NCI-H2227 (cell line): ENCODE measurements at regions not wholly inside any gene's neighbourhood (a gene's known extent, or its start where the extent isn't known, plus 50 kb on each side); places are given as distances from the start of the nearest gene placed in this dataset.
A peak's percentile ranks its signal among the peaks of the same experiment; 100 is the strongest.
"Not testable (repeated sequence)": the region's sequence is repeated elsewhere in the genome, so short reads cannot be mapped to it uniquely, and the experiment has no call there.

Source experiments
- DNase-seq: peaks from one replicate; lab custom pipeline; 2025; ENCODE audit not compliant: unreplicated experiment; lab: John Stamatoyannopoulos, UW

DNA sequence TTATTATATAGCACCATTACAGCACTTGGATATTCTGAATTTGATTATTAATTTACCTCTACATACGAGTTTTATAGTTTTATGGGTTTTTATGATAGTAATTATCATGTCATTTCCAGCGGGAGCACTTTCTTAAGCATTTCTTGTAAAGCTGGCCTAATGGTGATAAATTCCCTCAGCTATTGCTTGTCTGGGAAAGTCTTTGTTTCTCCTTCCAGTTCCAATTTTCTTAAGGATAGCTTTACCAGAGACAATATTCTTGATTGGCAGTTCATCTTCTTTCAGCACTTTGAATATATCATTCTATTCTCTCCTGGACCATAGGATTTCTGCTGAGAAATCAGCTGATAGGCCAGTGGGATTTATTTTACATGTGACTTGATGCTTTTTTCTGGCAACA lies 505.4 kb downstream of the TMEM232 start:
- DNase-seq, result no peak

DNA sequence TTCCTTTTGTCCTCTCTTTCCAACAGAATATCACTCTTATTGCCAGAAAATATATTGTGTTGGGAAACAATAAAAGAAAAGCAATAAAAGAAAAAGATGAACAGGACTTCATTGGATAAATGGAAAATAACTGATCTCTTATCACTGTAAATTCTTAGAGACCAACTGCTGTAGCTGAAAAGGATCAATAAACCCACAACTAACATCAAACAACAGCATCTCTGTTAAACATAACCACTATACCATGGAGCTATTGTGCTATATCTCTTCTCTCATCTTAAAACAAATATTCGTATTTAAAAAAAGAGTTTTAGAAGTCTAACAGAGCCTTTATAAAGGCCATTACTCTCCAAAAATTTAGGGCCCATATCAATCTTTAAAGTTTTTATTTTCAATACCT lies 502.4 kb downstream of the TMEM232 start:
- DNase-seq, result no peak

DNA sequence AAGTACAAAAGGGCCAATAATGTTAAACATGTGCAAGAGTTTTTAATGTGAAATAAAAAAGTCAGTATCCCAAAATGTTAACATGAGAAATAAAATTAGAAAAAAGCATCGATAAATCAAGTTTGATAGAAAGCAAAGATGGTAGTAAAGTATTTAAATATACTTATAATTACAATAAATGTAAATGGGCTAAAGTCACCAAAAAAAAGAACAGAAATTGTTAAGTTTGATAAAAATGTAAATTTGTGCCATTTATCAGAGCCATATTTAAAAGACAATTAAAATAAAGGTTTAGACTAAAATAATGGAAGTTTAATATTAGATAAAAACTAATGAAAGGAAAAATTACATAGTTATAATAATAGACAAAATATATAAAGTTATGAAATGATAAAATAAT lies 500.5 kb downstream of the TMEM232 start:
- DNase-seq, result no peak

DNA sequence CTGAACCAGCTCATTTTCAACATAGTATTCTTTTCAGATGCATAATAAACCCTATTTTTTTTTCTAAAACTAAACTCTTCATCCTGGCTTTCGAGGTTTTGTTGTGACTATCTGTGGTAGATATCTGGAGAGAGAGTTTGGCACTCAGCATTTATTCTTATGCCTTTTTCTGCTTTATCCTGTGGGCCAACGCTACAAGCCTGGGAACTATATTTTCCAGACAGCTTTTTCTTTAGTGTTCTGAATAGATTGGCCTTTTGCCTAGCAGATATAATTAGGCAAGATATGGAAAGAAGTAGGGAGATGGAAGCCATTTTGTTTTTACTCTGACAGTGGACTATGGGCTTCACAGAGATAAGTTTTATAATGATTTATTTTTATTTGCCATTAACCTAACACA lies 486.7 kb downstream of the TMEM232 start:
- DNase-seq, result no peak

DNA sequence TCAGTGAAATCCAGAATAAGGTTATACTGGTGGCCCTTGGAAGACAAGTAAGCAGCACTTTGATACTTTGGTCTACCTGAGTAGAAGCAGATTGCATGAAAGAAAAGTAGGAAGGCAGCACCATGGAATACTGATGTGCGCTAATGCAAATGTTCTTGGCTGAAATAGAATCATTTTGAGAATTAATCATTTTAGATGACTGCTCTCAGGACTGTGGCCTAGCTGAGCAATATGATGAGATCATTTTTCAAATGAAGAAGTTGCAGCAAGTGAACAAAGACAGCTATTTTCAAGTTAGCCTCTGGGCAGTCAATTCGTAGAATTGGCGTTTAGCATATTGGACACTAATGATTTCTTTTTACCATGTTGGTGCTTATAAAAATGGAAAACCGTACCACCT lies 483.5 kb downstream of the TMEM232 start:
- no peak for DNase-seq

DNA sequence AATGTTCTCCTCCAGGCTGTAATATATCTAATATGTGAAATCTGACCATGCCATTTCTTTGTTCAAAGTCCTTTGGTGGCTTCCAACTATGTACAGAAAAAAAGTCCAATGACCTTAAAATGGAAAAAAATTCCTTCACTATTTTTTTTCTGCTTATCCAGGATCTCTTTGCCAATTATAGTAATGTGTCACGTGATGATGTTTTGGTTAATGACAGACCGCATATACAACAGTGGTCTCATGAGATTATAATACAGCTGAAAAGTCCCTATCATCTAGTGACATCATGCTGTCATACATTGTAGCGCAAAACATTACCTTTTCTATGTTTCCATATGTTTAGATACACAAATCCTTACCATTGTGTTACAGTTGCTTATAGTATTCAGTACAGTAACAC lies 477.6 kb downstream of the TMEM232 start:
- DNase-seq, result no peak

DNA sequence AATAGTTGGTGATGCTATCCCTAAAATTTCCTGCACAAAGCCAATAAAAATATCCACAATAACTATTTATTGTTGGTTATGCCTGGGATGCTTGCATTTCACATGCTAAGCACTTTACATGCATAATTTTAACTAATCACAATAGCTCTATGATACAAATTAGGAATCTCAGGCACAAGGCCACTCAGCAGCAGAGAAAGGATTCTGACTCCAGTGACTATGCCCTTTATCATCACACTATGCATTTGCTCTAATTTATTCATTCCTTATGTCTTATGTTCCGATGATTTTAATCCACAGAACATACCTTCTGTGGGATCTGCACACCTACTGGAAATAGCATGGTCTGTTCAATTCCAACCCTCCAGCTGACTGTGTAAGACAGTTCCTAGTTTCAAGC lies 476.1 kb downstream of the TMEM232 start:
- DNase-seq, result no peak

DNA sequence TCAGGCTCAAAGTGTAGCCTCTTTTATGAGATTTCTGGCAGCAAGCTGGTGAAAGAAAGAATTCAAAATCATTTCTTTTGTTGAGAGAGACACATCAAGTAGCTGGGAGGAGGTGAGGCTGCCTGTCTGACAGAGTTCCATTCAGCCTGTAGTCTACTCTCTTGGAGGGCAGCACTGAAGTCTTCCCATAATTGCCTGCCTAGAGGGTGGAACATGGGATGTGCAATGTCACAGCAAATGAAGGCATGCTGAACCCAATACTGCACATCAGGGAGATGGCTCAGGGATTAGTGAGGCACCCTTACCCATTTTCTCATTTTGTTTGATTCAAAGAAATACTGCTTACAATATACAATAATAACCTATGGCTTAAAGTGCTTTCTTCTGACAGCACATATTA lies 475.7 kb downstream of the TMEM232 start:
- no peak for DNase-seq

DNA sequence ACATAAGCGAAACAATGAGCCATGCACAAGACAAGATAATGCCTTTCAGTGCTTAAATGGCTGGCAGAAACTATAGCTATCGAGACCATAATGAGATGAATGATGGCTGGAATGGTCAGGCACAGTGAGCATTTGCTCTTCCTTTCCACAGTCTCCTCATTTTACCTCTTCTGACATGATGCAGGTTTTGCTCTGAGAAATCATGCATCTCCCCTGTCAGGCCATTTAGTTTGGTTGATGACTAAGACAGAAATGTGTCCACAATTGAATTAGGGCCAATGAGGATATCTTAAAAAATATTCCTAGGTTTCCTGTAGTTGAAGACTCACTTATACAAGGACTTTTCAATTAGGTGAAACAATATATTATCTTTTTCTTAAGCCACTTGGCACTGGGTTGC lies 475.1 kb downstream of the TMEM232 start:
- no peak for DNase-seq

DNA sequence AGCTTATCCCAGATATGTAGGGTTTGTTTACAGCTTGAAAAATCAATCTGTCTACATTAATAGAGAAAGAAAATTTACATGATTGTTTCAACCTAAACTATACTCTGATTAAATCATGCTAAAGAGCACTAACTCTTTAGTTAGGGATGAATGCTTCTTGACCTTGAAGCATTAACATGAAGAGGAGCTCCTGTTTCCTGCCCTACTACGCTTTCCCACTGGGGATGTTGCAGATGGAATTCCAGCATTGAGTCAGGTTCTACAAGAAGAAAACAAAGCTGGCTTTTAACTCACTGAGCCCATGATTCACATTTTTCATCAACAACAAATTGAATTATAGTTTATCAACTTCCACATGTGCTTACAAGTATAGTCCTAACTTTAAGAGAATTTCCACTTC lies 471.3 kb downstream of the TMEM232 start:
- no peak for DNase-seq

DNA sequence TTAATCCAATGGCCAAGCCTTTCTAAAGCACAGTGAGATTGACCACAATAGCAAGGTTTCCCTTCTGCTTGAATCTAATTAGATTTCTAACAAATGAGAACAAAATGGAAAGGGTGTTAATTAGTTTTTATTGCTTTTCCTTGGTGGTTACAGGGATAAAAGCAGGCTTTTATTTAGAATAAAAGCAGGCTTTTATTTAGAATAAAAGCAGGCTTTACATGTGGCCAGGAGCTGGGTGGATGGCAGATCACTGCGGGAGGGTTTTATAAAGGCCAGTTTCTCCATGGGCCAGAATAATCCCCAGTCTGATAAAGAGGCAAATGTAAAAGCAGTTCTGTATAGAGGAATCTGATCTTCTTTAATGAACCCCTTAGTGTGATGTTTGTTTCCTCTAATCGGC lies 470.2 kb downstream of the TMEM232 start:
- DNase-seq, result no peak

DNA sequence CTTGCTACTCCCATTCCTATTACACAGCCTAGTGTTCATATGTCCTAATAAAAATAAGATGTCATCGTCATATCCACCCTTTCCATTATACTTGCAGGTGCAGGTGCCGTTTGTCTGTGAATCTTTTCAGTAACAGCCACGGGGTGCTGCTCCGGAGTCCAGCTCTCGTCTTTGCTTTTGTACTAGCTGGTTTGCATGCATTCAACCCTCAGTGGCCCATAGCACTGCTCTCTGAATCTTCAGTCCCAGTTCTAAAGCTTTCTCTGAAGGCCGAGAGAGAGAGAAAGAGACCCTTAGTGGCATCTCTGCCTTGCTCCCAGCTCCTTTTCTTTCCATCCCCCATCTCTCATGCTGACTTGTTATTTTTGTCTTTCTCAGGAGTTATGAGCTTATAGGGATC lies 468.5 kb downstream of the TMEM232 start:
- no peak for DNase-seq

DNA sequence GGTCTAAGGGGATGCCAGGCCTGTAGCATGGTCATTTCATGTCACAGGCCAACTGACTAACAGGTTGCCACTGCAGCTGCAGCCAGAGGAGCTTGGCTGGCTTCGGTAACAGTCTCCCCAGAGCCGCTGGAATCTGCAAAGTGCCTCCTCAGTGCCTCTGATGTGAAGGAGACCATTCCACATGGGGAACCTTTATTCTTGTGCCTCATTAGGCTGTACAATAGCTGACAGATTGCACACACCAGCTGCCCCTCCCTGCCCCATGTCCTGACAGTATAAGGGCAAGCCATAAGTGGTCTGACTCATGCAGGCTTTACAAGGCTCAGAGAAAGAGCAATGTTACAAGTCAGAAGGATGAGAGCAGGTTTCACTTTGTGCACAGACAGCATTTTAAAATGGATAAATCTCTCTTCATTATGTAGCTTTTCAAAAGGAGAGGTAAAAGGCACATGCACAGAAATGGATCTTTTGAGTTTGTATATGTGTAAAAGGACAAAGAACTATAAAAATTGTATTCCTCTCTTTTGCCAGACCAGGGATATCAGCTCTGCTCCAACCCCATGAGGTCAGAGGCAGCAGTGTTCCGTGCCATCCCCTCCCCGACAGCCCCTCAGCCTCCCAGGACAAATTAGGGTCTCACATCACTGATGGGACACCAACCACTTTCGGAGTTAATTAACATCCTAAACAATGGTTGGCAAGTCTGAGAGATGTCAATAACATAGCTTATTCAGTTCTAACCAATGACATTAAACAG lies 467.8 kb downstream of the TMEM232 start:
- DNase-seq, result peak; percentile 29

DNA sequence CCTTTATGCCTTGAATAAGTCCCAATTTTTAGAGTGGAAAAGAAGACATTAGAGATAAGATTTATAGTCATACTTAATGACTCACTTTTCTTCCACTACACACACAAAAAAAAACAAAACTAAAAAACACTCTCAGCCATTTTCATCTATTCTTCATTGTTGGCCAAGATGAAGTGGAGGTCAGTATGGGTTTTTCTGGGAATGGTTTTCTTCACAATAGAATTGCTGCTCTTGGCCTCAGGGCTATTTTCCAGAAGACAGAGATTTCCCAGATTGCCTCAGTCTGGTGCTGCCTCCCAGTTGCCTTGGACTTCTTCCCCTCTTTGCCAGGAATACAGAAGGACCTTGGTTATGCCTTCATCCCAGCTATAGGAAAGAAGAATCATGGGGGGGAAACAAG lies 463.7 kb downstream of the TMEM232 start:
- DNase-seq, result no peak

DNA sequence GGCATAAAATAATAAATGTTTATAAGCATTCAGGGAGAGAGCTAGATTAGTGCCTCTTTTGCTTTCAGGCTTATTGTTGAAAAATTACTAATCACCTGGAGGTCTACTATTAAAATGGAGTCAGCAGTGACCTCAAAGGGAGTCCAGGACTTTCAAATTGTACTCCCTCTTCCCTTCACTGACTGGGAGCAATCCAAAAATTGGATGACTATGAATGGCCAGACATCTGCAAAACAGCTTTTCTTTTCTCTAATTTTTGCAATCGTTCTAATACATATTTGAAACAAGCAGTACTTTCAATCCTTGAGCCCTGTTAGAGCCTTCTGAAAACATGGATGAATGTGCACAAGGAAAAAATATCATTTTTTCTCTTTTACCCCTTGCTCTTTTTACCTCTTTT lies 461.8 kb downstream of the TMEM232 start:
- no peak for DNase-seq

DNA sequence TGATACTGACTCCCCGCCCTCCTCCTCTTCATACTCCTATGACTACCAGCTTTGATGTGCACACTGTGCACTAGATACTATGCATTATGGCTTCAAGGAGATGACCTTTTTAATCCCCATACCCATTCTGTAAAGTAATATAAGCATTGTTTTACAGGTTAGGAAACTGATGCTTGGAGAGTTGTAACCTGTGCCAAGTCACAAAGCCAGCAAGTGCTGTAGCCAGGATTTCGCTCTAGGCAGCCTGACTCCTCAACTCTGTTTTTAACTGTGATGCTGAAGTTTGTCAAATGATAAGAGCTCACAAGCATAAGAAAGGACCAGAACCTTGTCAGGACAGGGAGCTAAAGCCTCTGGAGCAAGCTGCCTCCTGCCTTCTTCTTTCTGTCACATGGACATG lies 461.3 kb downstream of the TMEM232 start:
- no peak for DNase-seq

DNA sequence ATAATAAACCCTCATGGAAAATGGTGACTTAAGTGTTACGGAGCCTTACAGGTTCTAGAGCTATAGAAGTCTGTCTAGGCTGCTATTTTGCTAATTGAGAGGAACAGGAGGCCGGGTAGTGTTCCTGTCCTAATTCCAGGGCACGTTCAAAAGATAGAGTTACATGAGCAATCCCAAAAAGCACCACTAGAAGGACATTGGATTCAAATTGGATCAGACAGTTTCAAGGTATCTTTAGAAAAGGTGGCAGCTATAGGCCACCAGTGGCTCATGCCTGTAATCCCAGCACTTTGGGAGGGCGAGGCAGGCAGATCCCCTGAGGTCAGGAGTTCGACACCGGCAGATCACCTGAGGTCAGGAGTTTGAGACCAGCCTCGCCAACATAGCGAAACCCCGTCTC lies 458.8 kb downstream of the TMEM232 start:
- DNase-seq, result no peak

DNA sequence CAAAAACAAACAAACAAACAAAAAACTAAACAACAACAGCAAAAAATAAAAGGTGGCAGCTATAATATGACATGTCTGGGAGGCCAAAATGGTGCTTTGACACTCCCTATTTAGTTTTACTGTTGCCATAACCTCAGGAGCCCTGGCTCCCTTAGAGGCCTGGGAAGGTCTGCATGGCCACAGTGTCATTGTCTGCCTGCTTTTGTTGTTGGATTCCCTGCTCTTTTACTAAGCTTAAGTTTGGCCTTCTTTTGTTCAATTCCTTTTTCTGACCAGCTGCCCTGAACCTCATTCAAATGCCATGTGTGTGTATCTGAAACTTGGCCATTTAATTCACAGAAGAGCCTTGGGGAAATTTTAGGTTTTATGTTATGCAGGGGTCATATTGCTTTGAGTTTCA lies 458.2 kb downstream of the TMEM232 start:
- no peak for DNase-seq

DNA sequence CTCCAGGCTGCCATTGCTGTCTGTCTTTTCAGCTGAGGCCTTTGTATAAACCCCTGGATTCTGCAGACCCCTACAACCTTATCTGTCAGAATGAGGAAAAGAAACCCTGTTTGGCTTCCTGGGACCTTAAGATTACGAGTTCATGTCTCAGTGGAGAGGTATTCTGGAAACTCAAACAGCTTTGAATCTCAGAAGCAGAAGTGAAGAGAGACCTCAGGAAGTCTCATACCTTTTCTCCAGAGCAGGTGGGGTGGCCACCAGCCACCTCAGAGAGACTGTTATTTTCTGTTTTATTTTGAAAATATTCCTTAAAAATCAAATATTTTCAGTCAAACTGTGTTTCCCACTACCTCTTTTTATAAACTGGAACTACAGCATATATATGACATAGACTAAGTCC lies 457.5 kb downstream of the TMEM232 start:
- no peak for DNase-seq

DNA sequence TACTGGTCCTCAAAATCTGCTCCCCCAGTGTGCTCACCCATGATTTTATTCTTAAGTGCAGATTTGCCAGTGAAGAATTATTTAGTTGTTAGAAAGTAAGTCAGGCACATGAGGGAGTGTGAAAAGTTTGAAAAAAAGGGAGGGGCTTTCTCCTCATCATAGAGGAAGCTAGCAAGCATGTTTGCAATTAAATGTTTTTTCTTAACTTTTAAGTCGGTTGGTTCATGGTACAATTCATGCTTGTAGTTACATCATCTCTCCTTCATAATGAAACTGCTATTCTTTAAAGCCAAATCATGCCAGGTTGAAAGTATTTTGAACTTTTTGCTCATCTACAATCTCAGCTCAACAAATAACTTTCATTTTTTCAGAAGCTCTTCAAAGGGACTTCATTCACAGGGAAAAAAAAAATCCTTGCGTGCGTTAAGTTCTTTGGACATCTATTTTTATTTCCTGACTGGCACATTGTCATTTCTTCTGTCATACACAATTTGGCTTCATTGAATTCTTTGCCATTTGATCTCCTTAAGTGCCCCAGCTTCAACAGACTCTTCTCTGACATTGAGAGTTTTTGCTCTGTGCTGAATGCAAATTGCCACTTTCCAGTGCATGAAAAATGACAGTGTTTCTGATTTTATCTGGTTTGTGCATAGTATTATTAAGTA lies 456.9 kb downstream of the TMEM232 start:
- no peak for DNase-seq

DNA sequence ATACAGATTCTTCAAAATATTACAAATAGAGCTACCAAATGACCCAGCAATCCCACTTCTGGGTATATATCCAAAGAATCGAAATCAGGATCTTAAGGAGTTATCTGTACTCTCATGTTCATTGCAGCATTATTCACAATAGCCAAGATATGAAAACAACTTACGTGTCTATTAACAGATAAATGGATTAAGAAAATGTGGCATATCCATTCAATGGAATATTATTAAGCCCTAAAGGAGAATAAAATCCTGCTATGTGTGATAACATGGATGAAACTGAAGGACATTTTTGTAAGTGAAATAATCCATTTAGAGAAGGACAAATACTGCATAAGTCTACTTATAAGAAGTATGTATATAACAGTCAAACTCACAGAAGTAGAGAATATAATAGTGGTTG lies 450.6 kb downstream of the TMEM232 start:
- DNase-seq, result no peak

DNA sequence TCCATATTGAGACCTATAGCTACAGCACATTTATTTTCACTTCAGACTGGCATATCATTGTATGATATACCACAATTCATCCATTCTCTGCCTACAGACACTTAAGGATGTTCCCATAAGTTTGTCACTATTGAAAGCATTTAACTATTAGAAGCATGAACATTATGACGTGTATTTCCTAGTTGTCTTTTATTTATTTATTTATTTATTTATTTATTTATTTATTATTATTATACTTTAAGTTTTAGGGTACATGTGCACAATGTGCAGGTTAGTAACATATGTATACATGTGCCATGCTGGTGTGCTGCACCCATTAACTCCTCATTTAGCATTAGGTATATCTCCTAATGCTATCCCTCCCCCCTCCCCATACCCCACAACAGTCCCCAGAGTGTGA lies 448.0 kb downstream of the TMEM232 start:
- DNase-seq, result not testable (repeated sequence)

DNA sequence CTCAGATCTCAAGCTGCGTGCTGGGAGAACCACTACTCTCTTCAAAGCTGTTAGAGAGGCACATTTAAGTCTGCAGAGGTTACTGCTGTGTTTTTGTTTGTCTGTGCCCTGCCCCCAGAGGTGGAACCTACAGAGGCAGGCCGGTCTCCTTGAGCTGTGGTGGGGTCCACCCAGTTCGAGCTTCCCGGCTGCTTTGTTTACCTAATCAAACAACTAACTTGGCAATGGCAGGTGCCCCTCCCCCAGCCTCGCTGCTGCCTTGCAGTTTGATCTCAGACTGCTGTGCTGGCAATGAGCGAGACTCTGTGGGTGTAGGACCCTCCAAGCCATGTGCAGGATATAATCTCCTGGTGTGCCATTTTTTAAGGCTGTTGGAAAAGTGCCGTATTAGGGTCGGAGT lies 442.4 kb downstream of the TMEM232 start:
- DNase-seq, result not testable (repeated sequence)
